NCI-H1092 (cell line): ENCODE measurements at regions not wholly inside any gene's neighbourhood (a gene's known extent, or its start where the extent isn't known, plus 50 kb on each side); places are given as distances from the start of the nearest gene placed in this dataset.

Source experiments
- DNase-seq: peaks from one replicate; lab custom pipeline; 2025; lab: John Stamatoyannopoulos, UW

- DNase-seq, result no peak
These were observed 130.3 kb upstream of the FUT8 start for GRCh38 chr14:65281991-65282895.

GRCh38 chr14:65282896-65283253 lies 129.7 kb upstream of the FUT8 start:
- DNase-seq, result no peak

- no peak for DNase-seq
These were observed 126.1 kb upstream of the FUT8 start for GRCh38 chr14:65286443-65286842.

- no peak for DNase-seq
These were observed 125.0 kb upstream of the FUT8 start for GRCh38 chr14:65287264-65288131.

- no peak for DNase-seq
These were observed 121.7 kb upstream of the FUT8 start for GRCh38 chr14:65290830-65291229.

- no peak for DNase-seq
These were observed 121.0 kb upstream of the FUT8 start for GRCh38 chr14:65291531-65291930.

- DNase-seq, result no peak
These were observed 117.7 kb upstream of the FUT8 start for GRCh38 chr14:65294816-65295215.

GRCh38 chr14:65296402-65296801 lies 116.1 kb upstream of the FUT8 start:
- no peak for DNase-seq

GRCh38 chr14:65296876-65297275 lies 115.7 kb upstream of the FUT8 start:
- DNase-seq, result no peak

- DNase-seq, result no peak
These were observed 114.8 kb upstream of the FUT8 start for GRCh38 chr14:65297744-65298143.

GRCh38 chr14:65299826-65300225 lies 112.7 kb upstream of the FUT8 start:
- no peak for DNase-seq

- DNase-seq, result no peak
These were observed 110.5 kb upstream of the FUT8 start for GRCh38 chr14:65301862-65302539.

GRCh38 chr14:65302571-65303189 lies 109.8 kb upstream of the FUT8 start:
- DNase-seq, result peak; percentile 18

- DNase-seq, result no peak
These were observed 109.2 kb upstream of the FUT8 start for GRCh38 chr14:65303190-65303898.

GRCh38 chr14:65303899-65304222 lies 108.7 kb upstream of the FUT8 start:
- DNase-seq, result no peak

GRCh38 chr14:65304239-65304638 lies 108.3 kb upstream of the FUT8 start:
- DNase-seq, result no peak

GRCh38 chr14:65304963-65305362 lies 107.6 kb upstream of the FUT8 start:
- no peak for DNase-seq

- DNase-seq, result no peak
These were observed 104.0 kb upstream of the FUT8 start for GRCh38 chr14:65308536-65308935.

- DNase-seq, result no peak
These were observed 102.0 kb upstream of the FUT8 start for GRCh38 chr14:65310568-65310967.

- no peak for DNase-seq
These were observed 99.7 kb upstream of the FUT8 start for GRCh38 chr14:65312859-65313258.
